Fibroblast of upper back skin (primary cell): ENCODE measurements at regions not wholly inside any gene's neighbourhood (a gene's known extent, or its start where the extent isn't known, plus 50 kb on each side); places are given as distances from the start of the nearest gene placed in this dataset.

Source experiments
- DNase-seq: peaks from one replicate; pipeline ENCODE4 v3.0.0-alpha.2; 2013

DNA sequence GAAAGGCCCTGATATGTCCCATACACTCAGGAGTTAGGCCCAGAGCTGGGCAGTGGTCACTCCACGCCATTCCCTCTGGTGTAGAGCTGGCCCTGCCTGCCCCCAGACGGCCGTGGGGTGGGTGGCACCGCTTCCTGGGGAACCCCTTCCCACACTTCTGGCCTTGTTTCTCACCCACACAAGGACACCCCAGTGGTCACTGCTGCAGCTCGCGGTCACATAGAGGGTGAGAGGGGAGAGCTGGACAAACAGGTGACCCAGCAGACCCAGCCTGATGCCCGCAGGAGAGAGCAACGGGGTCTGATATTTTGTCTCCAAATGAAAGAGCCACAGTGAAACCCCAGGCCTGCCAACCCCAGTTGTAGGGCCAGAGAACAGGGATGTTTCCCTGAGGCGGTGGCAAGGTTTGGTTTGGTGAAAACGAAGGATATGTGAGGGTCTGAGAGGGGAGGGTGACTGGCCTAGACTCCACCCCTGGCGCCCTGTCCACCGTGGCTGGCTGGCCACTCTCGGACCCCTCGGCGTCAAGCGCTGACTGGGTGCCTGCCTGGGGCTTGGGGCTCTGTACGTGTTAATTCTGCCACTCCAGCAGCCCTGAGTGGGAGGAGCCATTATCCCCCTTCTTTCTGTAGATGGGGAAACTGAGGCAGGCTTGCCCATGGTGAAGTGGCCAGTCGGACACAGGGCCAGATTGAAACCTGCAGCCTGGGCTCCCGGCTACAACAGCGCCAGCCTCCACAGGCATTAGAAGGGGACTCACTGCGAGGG lies 71.0 kb upstream of the PPARA start:
- DNase-seq: no peak

DNA sequence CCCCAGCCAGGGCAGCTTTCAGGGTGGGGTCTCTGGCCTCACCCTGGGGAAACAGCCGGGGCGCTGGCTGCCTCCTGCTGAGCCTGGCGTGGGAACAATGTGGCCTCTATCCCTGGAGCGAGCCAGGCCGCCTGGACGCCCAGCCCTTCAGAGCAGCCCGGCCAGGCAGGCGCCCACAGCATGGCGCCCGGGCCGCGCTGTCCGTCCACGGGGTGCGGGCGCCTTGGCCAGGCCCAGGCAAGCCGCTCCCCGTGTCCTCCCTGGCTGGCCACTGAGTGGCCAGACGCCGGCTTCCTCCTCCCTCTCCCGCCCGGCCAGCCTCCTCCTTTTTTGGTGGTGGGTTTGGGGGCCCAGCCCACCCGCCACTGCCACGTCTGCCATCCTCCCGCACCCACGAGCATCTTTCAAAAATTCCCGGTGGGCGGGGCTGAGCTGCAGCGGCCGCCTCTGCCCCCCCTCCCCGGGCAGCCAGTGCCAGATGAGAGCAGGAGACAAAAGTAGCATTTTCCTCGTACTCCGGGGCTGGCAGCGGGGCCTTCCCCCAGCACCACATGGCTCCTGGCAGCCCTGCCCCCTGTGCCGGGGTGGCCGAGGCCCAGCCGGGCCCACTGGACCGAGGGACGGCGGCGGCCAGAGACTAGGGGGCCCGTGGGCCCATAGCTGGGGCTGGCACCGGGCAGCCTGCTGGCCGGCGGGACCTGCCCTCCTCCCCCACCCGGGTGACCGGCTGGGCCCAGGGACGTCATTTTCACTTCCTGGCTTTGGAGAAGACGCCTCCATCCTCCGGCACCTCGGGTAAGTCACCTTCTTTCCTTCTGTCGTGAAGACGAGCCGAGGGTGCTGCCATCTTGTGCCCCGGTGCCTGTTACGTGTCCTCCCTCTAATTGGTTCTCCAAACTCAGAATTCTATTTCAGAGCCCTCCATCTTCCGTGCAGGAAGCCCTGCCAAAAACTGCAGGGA lies 70.2 kb upstream of the PPARA start:
- no peak for DNase-seq

DNA sequence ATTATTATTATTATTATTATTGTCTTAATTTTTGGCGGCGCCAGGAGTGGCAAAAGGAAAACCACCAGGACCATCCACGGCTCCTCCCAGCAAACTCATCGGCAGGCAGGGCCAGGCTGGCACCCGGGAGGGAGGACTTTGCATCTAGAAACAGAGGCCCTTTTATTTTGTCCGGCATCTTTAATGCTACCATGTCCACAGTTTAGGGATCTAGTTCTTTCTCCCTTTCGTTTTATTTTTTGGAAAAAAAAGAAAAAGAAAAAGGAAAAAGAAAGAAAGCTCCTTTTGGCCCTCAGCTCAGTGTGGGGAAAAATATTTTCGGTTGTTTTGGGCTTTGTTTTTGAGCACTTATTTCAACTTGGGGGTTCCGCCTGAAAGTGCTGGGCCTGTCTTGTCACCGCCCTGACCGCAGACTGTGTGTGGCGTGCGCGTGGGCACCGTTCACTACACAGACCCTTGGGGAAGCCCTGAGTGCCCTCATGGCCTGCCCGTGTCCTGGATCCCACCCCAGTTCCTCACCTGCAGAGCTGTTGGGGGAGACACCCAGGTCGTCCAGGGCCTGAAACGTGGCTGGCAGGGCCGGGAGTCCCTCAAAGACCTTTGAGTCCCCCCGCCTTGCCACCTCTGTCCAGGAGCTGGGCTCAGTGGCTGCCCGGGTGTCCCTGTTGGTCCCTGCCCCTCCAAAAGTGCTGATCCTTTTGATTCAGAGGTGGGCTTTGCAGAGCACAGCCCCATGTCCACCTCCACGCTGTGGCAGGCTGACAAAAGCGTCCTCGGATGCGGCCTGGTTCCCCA lies 69.1 kb upstream of the PPARA start:
- no peak for DNase-seq

DNA sequence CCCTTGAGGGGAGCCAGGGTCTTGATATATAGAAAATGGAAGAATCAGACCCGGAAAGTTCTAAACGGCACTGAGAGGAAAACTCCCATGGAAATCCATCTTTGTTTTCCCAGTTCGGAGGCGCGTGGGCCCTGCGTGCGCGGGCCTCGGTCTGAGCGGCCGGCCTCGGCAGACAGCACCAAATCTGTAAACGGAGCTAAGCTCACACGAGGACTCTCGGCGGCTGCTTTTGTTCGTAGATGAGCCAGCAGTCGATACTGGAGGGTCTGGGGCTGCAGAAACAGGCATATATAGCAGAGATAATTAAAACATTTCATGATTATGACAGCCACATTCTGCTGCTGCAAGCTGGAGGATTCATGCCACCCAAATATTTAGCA lies 68.5 kb upstream of the PPARA start:
- DNase-seq: no peak

DNA sequence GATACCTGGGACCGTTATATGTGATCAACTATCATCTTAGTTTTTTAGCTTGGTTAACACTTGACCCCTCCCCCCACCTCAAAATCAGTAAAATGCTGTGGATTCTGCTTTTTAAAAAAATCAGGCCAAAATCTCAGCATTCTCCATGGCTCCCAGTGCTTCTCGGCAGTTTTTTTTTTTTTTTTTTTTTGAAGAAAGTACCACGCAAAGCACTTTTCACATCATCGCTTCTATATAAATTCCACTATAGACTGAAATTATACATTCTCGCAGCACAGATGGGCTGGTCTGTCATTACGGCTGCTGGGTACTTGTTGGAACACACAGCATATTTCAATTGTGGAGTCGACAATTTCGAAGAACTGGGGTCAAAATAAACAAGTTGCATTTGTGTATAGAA lies 67.7 kb upstream of the PPARA start:
- DNase-seq: no peak

DNA sequence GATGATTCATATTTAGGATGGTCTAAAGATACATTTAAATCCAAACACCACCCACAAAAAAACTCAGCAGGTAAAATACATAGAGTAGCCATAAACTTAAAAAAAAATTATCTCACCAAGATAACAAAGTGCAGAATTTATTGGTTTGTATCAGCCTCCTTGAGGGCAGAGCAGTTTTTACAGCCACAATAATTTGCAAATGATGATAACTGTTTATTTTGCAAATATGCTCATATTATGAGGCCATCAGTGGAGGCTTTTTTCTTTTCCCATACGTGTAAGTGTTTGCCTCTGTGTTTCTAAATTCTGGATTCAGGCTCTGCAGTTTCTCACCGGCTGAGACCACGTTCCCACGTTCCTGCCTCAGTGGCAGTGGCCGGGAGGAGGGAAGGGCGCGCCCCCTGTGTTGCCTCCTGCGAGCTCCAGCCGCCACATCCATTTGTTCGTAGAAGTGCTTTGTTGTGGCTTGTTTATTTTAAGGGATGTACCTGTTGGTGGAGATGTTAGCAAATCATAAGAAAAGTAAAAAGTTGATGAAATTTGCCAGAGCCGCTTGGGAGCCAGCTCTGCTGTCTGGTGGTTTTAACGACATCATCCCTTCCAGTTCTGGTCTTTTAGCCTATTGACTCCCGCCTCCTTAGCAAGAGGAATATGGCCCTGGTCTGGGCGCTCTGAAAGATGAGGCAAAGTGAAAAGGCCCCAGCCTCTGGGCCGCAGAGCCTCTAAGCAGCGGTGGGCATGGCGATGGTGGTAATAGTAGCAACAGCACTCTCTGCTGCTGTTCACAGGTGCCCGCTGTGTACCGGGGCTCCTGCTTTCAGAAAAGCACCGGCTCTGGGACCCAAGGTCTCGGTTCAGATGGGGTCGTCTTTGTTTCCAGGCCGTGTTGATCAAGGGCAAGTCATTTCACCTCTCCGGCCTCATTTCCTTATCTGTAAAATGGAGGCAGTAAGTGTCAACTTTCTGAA lies 66.7 kb upstream of the PPARA start:
- no peak for DNase-seq

DNA sequence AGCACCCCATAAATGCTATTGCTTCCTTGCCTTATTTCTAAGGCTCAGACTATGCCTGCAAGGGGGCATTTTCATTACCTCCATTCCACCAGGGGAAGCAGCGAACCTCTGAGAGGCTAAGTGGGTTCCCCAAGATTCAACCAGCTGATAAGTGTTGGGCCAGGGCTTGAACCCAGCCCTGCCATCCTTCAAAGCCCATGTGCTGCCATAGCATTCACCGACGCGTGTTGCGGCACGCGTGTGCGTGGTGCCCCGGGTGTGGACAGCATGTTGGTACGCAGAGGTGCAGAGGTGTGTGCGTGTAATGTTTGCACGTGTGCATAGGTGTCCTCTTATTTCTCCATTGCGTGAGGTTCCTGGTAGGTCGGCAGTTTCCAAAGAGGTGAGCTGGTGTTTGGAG lies 66.0 kb upstream of the PPARA start:
- no peak for DNase-seq

DNA sequence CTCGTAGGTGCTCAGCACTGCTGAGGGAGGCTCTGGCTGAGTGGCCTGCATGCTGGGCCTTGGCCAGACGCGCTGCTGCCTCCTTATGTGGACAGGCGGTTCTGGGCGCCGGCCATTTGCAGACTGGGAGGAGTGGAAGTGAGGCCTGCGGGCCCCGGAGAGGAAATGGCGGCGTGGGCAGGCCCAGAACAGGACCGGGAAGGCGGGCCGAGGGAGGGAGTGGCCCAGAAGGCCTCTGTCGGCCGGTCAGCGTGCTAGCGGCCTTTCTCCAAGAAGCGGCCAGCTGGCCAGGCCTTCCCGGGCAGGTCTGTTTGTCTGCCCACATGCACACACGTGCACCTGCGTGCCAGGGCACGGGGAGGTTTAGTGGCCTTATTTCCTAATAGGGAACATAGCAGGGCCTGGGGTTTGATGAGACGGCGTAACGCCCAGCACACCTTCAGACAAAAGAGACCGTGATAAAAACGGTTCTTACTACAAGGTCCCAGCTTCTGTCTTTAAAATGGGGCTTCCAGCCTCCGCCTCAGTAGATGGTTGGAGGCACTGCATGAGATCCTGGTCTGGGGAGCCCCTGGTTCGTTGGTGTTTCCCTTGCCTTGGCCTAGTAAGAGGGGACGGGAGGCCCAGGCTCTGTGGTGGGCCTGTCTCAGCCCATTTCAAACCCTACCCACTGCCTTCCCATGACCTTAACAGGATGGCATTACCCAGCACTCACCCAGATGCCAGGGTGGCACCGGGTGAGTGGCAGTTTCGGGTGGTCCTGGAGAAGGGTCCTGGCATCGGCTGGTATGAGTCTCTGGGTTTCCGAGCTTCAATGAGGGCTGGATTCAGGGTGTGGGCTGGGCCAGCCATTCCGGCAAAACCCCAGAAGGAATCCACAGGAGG lies 65.1 kb upstream of the PPARA start:
- DNase-seq: no peak

DNA sequence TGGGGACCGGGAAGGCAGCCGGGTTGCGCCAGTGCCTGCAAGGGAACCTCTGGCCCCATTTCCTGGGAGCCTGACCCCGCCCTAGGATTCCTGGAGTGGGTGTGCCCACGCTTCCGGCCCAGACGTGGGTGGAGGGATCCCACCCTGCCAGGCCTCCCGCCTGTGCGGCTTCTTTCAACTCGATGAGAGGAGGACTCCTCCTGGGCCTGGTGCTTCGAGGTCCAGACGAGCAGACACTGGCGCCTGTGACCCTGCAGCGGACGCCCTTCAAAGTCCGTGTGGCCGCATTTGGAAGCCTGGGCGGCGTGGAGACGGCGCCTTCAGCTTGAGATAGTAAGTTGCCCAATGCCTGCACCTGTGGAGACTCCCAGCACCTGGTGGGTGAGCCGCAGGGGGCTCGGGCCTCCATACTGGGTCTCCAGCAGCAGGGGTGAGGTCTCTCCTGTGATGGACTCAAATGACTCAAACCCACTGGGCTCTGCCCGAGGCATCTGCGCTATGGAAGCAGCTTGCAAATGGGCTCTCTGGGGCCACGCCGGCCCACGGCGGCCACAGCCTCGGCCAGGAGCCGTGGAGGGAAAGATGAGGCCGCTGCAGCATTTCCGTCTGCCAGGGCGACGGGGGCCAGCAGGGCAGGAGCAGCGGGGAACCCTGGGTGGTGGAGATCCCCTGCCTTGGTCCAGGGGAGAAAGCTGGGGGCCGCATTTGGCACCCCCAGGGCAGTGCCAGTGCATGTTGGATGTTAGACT lies 64.3 kb upstream of the PPARA start:
- no peak for DNase-seq

DNA sequence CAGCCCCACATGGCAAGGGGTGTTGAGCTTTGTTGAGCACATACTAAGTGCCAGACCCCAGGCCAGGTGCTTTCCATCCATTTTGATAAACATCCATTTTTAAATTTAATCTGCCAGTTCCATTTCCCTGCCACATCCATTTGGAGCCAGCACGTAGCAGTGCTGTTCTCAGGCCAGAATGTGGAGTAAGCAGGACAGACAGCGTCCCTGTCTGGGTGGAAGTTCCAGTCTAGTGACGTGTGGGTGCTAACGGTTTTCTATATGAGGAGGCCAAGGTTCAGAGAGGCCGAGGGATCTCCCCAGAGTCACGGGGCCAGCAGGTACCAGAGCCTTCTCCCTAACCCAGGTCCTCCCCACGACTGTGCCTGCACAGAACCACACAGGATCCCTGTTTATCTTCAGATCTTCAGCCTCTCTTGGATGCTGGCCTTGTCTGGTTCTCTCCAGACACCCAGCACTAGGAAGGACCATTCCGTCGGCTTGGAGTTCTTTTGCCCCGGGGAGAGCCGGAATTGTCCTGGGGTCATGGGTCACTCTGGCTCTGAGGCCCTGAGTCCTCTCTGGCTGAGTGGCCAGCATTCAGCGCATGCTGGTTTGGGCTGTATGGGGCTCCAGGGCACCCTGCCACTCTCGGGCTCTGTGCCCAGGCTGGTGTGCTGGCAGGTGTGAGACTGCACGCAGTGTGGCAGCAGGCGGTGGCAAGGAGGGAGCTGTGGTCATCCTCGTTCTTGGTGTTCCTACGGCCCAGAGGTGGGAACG lies 63.6 kb upstream of the PPARA start:
- no peak for DNase-seq

DNA sequence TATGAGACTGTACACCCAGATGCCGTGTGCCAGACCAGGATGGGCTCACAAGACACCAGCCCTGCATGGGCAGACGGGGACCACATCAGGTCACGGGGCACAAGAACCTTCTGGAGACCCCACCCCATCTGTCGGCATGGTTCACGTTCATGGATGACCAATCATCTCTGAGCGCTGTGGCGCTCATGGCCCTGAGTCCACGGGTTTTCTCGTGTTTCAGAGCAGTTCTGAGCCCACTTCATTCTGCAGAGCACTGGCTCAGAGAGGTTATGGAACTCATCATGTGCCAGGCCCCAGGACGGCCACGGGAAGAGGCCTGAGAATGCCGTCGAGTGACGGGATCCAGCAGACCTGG lies 63.0 kb upstream of the PPARA start:
- DNase-seq: no peak

DNA sequence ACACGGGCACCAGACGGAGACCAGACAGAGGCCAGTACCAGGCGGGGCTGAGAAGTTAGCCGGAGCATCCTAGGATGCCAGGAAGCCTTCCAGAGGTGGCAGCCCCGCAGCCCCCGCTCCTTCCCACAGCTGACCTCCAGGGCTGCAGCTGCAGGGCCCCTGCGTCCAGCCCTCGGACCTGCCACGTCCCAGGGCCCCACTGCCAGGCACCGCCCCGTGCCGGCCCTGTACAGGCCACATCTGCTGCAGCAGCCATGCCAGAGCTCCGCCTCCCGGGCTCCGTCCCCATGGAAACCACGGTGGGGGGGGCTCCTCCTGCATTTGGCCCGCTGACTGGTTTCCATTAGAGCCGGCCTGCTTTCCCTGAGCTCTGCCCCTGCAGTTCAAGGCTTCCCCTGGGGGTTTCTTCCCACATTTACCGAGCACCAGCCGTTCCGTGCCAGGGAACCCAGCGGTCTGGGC lies 62.5 kb upstream of the PPARA start:
- peak; percentile 92 for DNase-seq

DNA sequence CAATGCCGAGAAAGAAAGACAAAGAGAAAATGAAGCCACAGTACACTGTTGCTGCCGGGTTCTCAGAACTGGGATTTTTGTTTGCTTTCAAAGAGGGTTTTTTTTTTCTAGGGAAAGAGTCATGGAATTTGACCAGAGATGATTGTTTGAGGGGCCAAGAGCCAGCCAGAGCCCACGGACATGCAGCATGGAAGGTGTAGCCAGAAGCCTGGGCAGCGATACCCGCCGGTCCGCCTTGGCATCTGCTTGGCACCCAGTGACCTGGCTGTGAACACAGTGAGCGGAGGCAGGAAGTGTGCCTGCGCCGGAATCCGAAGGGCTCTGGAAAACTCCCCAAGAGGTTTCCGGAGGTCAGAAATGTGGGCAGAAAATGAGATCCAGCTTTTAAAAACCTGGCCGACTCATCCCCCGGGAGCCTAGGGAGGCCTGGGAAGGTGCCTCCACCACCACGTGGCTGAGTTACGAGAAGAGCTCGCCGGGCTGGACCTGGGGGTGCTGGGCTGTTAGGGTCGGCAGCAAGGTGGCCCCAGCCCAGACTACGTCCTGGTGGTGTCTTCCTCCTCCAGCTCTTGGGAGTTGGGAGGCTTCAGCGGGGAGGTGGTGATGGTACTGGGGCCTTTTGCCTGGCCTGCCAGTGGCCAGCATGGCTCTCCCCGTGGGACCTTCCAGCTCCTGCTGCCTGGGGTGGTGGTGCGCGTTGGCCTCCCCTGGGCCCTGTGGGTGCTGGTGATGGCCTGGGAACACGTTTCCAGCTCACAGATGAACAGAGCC lies 61.6 kb upstream of the PPARA start:
- peak; percentile 82 for DNase-seq

DNA sequence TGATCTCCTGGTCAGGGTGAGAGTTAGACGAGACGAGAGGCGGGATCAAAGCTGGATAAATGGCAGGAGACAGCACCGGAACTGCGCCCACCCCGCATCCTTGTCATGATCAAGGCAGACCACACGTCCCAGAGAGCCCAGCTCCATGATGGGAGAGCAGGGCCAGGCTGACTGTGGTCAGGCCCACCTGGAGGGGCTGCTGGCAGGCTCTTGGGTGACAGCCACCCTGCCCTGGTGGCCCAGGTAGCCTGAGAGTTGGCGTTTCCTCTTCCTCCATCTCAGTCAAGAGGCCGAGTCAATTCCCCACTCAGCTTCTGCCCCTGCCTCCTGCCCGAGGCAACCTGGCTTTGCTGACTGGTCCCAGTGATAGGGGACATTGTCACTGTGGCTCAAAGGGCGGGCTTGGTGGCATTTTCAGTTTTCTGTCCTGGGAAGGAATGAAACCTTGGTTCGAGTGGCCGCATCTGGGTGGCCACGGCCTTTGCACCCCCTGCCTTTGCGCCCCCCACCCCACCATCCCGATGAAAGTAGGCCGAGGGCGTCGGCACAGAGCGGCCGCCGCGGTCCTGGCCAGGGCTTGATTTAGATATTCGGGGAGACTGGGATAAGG lies 60.8 kb upstream of the PPARA start:
- DNase-seq: no peak

DNA sequence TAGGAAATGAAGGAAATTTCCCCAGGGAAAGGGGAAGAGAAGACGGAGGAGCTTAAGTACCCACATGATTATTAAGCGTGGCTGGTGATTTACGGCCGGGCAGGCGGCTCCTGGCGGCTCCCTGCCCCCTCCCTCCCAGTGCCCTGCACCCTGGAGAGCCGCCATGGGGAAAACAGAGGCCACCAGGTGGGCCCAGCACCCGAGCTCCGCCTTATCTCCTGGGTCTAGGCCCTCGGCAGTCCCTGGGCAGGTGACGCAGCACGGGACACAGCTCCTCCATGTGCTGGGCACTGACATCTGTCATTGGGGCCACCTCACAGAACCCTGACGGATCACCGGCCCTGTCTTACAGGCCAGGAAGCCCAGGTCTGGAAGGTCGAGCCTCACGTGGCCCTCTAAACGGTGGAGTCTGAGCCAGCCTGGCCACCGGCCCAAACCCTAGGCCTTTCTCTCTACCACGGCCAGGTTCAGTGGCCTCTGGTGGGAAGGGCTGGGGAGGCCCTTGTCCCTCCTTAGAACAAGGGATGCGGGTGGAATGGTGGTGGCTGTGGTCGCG lies 60.2 kb upstream of the PPARA start:
- no peak for DNase-seq

DNA sequence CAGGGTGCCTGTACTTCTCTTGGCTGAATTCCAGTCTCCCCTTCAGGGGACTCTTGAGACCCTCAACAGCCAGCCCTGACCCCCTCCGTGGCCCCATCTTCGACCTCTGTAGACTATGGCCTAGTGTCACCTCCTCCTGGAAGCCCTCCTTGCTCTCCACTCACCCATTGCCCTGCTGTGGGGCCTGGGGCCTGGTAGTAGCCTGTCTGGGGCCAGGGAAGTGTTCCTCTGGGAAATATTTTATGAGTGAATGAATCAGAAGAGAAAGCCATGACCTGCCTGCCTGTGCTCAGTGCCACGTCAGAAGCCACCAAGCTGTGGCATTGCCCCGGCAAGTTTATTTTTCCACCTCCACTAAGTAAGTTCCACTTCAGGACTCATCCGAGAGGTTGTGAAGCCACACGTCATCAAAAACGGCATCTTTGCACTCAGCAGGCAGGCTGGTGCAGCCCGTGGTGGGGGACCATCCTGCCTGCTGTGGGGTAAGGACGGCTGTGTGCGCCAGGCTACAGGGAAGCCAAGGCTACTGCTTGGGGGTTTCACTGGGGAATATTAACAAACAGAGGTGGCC lies 59.6 kb upstream of the PPARA start:
- no peak for DNase-seq

DNA sequence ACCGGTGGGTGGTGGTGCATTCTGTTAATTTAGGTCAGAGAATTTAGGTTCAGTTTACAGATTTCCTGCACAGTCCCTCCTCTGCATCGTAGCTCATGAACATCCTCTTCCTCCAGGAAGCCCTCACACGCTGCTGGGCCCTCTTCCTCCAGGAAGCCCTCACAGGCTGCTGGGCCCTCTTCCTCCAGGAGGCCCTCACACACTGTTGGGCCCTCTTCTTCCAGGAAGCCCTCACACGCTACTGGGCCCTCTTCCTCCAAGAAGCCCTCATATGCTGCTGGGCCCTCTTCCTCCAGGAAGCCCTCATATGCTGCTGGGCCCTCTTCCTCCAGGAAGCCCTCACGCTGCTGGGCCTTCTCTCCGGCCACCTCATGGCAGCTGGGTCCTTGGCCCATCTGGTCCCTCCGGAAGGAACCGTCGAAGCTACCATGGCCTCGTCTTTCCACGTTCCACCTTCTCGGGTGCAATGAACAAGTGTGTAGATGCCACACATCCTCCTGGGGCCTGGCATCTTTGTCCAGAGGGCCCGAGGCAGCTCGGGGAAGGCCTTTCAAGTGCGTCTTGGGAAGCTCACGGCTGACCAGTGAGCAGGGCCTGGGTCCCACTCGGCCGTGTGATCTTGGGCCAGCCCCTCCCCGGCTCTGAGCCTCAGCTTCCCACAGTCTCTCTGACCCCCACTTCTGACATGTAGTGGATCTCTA lies 58.9 kb upstream of the PPARA start:
- no peak for DNase-seq
